Left lung (tissue), 4 donors: ENCODE measurements at regions not wholly inside any gene's neighbourhood (a gene's known extent, or its start where the extent isn't known, plus 50 kb on each side); places are given as distances from the start of the nearest gene placed in this dataset.
"Not testable (repeated sequence)": the region's sequence is repeated elsewhere in the genome, so short reads cannot be mapped to it uniquely, and the experiment has no call there.

ENCODE experiments used
- ATAC-seq: fragments of 200-7000 bp; cut with Tn5 transposase; one replicate; pipeline ENCODE4 v1.9.1; 2020; ENCODE audit warnings: moderate library complexity
- DNase-seq, 4 donors: peaks; one replicate each; pipeline ENCODE4 v3.0.0-alpha.2; 2013 to 2020
- H3K27ac ChIP-seq, 2 donors: fragments of 200-600 bp; sonication (generic) in 1 of 2; one replicate each; pipeline versions ENCODE4 v1.5.0 to v1.8.0; 2020 to 2021
- H3K27me3 ChIP-seq, 2 donors: fragments of 200-600 bp; sonication (generic) in 1 of 2; one replicate each; pipeline versions ENCODE4 v1.5.0 to v1.8.0; 2020 to 2021
- H3K36me3 ChIP-seq, 2 donors: fragments of 200-600 bp; sonication (generic) in 1 of 2; one replicate each; pipeline versions ENCODE4 v1.5.0 to v1.8.0; 2020 to 2021
- H3K4me1 ChIP-seq, 2 donors: fragments of 200-600 bp; one replicate each; pipeline ENCODE4 v1.8.0; 2021
- H3K4me3 ChIP-seq, 2 donors: fragments of 200-600 bp; sonication (generic) in 1 of 2; one replicate each; pipeline versions ENCODE4 v1.5.0 to v1.8.0; 2020 to 2021; ENCODE audit warnings: mild to moderate bottlenecking in 1 of 2
- H3K9me3 ChIP-seq, 2 donors: fragments of 200-600 bp; sonication (generic) in 1 of 2; one replicate each; pipeline versions ENCODE4 v1.5.0 to v1.8.0; 2020 to 2021
- CTCF ChIP-seq, 2 donors: fragments of 200-600 bp; sonication (generic) in 1 of 2; IDR thresholded peaks; one replicate each; pipeline versions ENCODE4 v1.5.0 to v1.8.0; 2021; ENCODE audit warnings: antibody characterized with exemption in 2 of 2
- intact Hi-C, 2 donors: fragments of 100-400 bp; cut with DNase I; formaldehyde crosslinking; loops; one replicate each; pipeline versions ENCODE4 v1.11.2 to v1.14.2; 2022
- donor health status: DM: no; HTN: yes; CAD: no.
- donor health status: DM: no; HTN: no; CAD: no.

GRCh38 chr5:28957450-28957849, 1919.1 kb upstream of the CDH9 start:
- no peak for TF ChIP-seq CTCF (IDR thresholded peaks at IDR 0.05)
- Histone ChIP-seq H3K27ac (no peak overlapping the region), H3K4me3 (no peak overlapping the region), H3K9me3 (peaks cover 0 to 5% of the 10 kb centered on the region in 2 donors), H3K27me3 (no peaks in the 10 kb centered on the region), H3K36me3 (no peaks in the 10 kb centered on the region), H3K4me1 (no peaks in the 10 kb centered on the region)
- no peak for DNase-seq
- ATAC-seq, result no peak
- intact Hi-C loops, result no loop called here

GRCh38 chr5:28954074-28954473, 1915.7 kb upstream of the CDH9 start:
- Histone ChIP-seq H3K36me3 (no peaks in the 10 kb centered on the region), H3K27me3 (no peaks in the 10 kb centered on the region), H3K4me3 (no peak overlapping the region), H3K9me3 (peaks cover 0 to 7% of the 10 kb centered on the region in 2 donors), H3K4me1 (no peaks in the 10 kb centered on the region), H3K27ac (no peak overlapping the region)
- intact Hi-C loops, result no loop called here
- ATAC-seq (no peak), DNase-seq (no peak)
- TF ChIP-seq CTCF (IDR thresholded peaks at IDR 0.05), result no peak

- Histone ChIP-seq H3K4me3 (no peak overlapping the region), H3K27me3 (no peaks in the 10 kb centered on the region), H3K9me3 (peaks cover 0 to 2% of the 10 kb centered on the region in 2 donors), H3K4me1 (no peaks in the 10 kb centered on the region), H3K36me3 (no peaks in the 10 kb centered on the region), H3K27ac (no peak overlapping the region)
- intact Hi-C loops, result no loop called here
- TF ChIP-seq CTCF (IDR thresholded peaks at IDR 0.05), result no peak
- ATAC-seq (no peak), DNase-seq (no peak)
Observed at GRCh38 chr5:28947865-28948264, 1909.5 kb upstream of the CDH9 start.

- intact Hi-C loops, result no loop called here
- TF ChIP-seq CTCF (IDR thresholded peaks at IDR 0.05), result no peak
- no peak overlapping the region for H3K4me3 ChIP-seq
- H3K9me3 ChIP-seq, result peaks cover 0 to 9% of the 10 kb centered on the region in 2 donors
- H3K27me3 ChIP-seq, result no peaks in the 10 kb centered on the region
- ATAC-seq (no peak), DNase-seq (no peak)
- no peaks in the 10 kb centered on the region for H3K36me3 ChIP-seq
- H3K4me1 ChIP-seq, result no peaks in the 10 kb centered on the region
- no peak overlapping the region for H3K27ac ChIP-seq
Observed at GRCh38 chr5:28945859-28946258, 1907.5 kb upstream of the CDH9 start.

GRCh38 chr5:28929366-28929765, 1891.0 kb upstream of the CDH9 start:
- H3K9me3 ChIP-seq, H3K4me3 ChIP-seq, H3K27ac ChIP-seq, ATAC-seq, intact Hi-C loops, H3K36me3 ChIP-seq, H3K4me1 ChIP-seq: not testable (repeated sequence)
- DNase-seq, result peak in 1 of 4 donors; percentile 41
- H3K27me3 ChIP-seq, result peaks cover 0 to 14% of the 10 kb centered on the region in 2 donors

GRCh38 chr5:28928327-28928790, 1890.0 kb upstream of the CDH9 start:
- H3K27ac ChIP-seq, H3K4me3 ChIP-seq, intact Hi-C loops, H3K9me3 ChIP-seq, ATAC-seq, H3K4me1 ChIP-seq, H3K36me3 ChIP-seq: not testable (repeated sequence)
- DNase-seq, result peak in 1 of 4 donors; percentile 47
- H3K27me3 ChIP-seq, result peaks cover 0 to 14% of the 10 kb centered on the region in 2 donors
